Adrenal gland (tissue), 5 donors: ENCODE measurements at regions not wholly inside any gene's neighbourhood (a gene's known extent, or its start where the extent isn't known, plus 50 kb on each side); places are given as distances from the start of the nearest gene placed in this dataset.

Experiments
- CTCF ChIP-seq, 6 experiments: fragments of 450-650 bp in 4 of 6; fragments of 200-600 bp in 2 of 6; sonication (generic) in 1 of 6; IDR thresholded peaks; 1 replicate in 5 of 6; 2 replicates in 1 of 6; pipeline versions ENCODE4 v1.5.1 to v1.8.0; 2016 to 2021; ENCODE audit warnings: antibody characterized with exemption in 6 of 6, mild to moderate bottlenecking in 2 of 6, moderate library complexity in 1 of 6
- POLR2A ChIP-seq, 2 donors: fragments of 450-650 bp; IDR thresholded peaks; one replicate each; pipeline ENCODE4 v1.6.1; 2017; ENCODE audit warnings: antibody characterized with exemption in 2 of 2, mild to moderate bottlenecking in 2 of 2, moderate library complexity in 1 of 2
- donor health status: DM: no; HTN: no; CAD: no.

- TF ChIP-seq CTCF (IDR thresholded peaks at IDR 0.05) (no peak), POLR2A (IDR thresholded peaks at IDR 0.05) (no peak)
These were observed 125.0 kb upstream of the PITX1 start for GRCh38 chr5:135158982-135159381.
